IMR-90 (cell line): ENCODE measurements at regions not wholly inside any gene's neighbourhood (a gene's known extent, or its start where the extent isn't known, plus 50 kb on each side); places are given as distances from the start of the nearest gene placed in this dataset.

Experiments used
- ATAC-seq: fragments of 200-7000 bp; cut with Tn5 transposase; 2 replicates; pipeline ENCODE4 v1.9.1; 2020; ENCODE audit warnings: low read depth, mild to moderate bottlenecking, moderate library complexity
- BruUV-seq: library from RNA; stranded (reverse); fragments of 400-500 nt; replicated peaks from 2 replicates; lab custom pipeline; 2021; lab: Mats Ljungman, UMichigan
- CTCF ChIA-PET: fragments of 300-600 bp; formaldehyde crosslinking; extraction: SDS; loops from one replicate; lab custom pipeline; 2021; ENCODE audit warnings: antibody characterized with exemption; lab: Yijun Ruan, JAX
- POLR2A ChIA-PET: fragments of 300-600 bp; sonication (Branson Sonifier 250); formaldehyde crosslinking; loops from one replicate; lab custom pipeline; 2022; ENCODE audit warnings: antibody characterized with exemption; ENCODE audit not compliant: unreplicated experiment; lab: Charles Lee
- DNase-seq: peaks from one replicate; pipeline ENCODE4 v3.0.0; 2013
- H2AFZ ChIP-seq: replicated peaks from 2 replicates; pipeline ENCODE3; 2013; ENCODE audit warnings: low read length, mild to moderate bottlenecking; ENCODE audit not compliant: poor library complexity
- H2AK5ac ChIP-seq: 2 replicates; pipeline ENCODE4 v1.6.1; 2013; ENCODE audit warnings: low read depth, low read length, inconsistent platforms
- H2AK9ac ChIP-seq: replicated peaks from 2 replicates; pipeline ENCODE3; 2013; ENCODE audit warnings: mild to moderate bottlenecking, low read depth, low read length, moderate library complexity; ENCODE audit not compliant: poor library complexity
- H2BK120ac ChIP-seq: 2 replicates; pipeline ENCODE4 v1.6.1; 2013; ENCODE audit warnings: low read depth, low read length, inconsistent platforms
- H2BK15ac ChIP-seq: 3 replicates; pipeline ENCODE4 v1.6.1; 2013; ENCODE audit warnings: low read depth, low read length, inconsistent platforms
- H2BK20ac ChIP-seq: 2 replicates; pipeline ENCODE4 v1.6.1; 2013; ENCODE audit warnings: low read depth, mild to moderate bottlenecking, inconsistent platforms, low read length, moderate library complexity
- H2BK5ac ChIP-seq: 2 replicates; pipeline ENCODE4 v1.6.1; 2013; ENCODE audit warnings: mild to moderate bottlenecking, low read depth, low read length, inconsistent platforms; ENCODE audit not compliant: poor library complexity, severe bottlenecking
- H3K14ac ChIP-seq: replicated peaks from 2 replicates; pipeline ENCODE4 v1.6.1; 2013; ENCODE audit warnings: low read depth, low read length, inconsistent platforms
- H3K18ac ChIP-seq: 2 replicates; pipeline ENCODE4 v1.6.1; 2013; ENCODE audit warnings: low read depth, low read length, control low read depth
- H3K23ac ChIP-seq: 2 replicates; pipeline ENCODE4 v1.6.1; 2013; ENCODE audit warnings: low read depth, low read length, inconsistent platforms
- H3K27ac ChIP-seq: 2 replicates; pipeline ENCODE4 v1.5.1; 2013; ENCODE audit warnings: mild to moderate bottlenecking, control low read depth, low read length; ENCODE audit not compliant: insufficient read depth
- H3K27me3 ChIP-seq: 2 replicates; pipeline ENCODE4 v1.6.1; 2013; ENCODE audit warnings: low read length; ENCODE audit not compliant: control insufficient read depth, insufficient read depth
- H3K36me3 ChIP-seq: 2 replicates; pipeline ENCODE4 v1.6.1; 2013; ENCODE audit warnings: low read length, mixed read lengths; ENCODE audit not compliant: control insufficient read depth, insufficient read depth
- H3K4ac ChIP-seq: 2 replicates; pipeline ENCODE4 v1.6.1; 2013; ENCODE audit warnings: low read depth, low read length, inconsistent platforms
- H3K4me1 ChIP-seq: 2 replicates; pipeline ENCODE4 v1.6.1; 2013; ENCODE audit warnings: low read length, mixed read lengths; ENCODE audit not compliant: control insufficient read depth, insufficient read depth
- H3K4me2 ChIP-seq: 2 replicates; pipeline ENCODE4 v1.6.1; 2013; ENCODE audit warnings: low read depth, mild to moderate bottlenecking, control low read depth, low read length, moderate library complexity
- H3K4me3 ChIP-seq: 2 replicates; pipeline ENCODE4 v1.5.1; 2013; ENCODE audit warnings: low read depth, mild to moderate bottlenecking, control low read depth, low read length, moderate library complexity; ENCODE audit not compliant: insufficient read depth
- H3K56ac ChIP-seq: 2 replicates; pipeline ENCODE4 v1.6.1; 2013; ENCODE audit warnings: low read length, inconsistent platforms; ENCODE audit not compliant: insufficient read depth; ENCODE audit errors: extremely low read depth
- H3K79me1 ChIP-seq, 2 experiments: 2 replicates each; pipeline ENCODE4 v1.6.1; 2013; ENCODE audit warnings: low read length in 2 of 2, inconsistent platforms in 1 of 2, low read depth in 1 of 2
- H3K9ac ChIP-seq: 2 replicates; pipeline ENCODE4 v1.6.1; 2013; ENCODE audit warnings: low read depth, low read length, control low read depth
- H3K9me1 ChIP-seq: 2 replicates; pipeline ENCODE4 v1.6.1; 2013; ENCODE audit warnings: low read length, inconsistent platforms; ENCODE audit not compliant: insufficient read depth
- H3K9me3 ChIP-seq: 2 replicates; pipeline ENCODE4 v1.6.1; 2013; ENCODE audit warnings: low read length; ENCODE audit not compliant: control insufficient read depth, insufficient read depth
- H4K20me1 ChIP-seq: 2 replicates; pipeline ENCODE4 v1.6.1; 2013; ENCODE audit warnings: low read length, inconsistent platforms; ENCODE audit not compliant: insufficient read depth
- H4K5ac ChIP-seq: 2 replicates; pipeline ENCODE4 v1.6.1; 2013; ENCODE audit warnings: mild to moderate bottlenecking, low read depth, low read length, control low read depth
- H4K8ac ChIP-seq, 2 experiments: 2 replicates each; pipeline ENCODE4 v1.6.1; 2013; ENCODE audit warnings: low read depth in 2 of 2, low read length in 2 of 2, control low read depth in 1 of 2, inconsistent platforms in 1 of 2
- H4K91ac ChIP-seq: 2 replicates; pipeline ENCODE4 v1.6.1; 2013; ENCODE audit warnings: low read depth, low read length, inconsistent platforms; ENCODE audit not compliant: insufficient read depth
- FOS ChIP-seq: fragments of 150-350 bp; IDR thresholded peaks from 2 replicates; pipeline ENCODE4 v1.6.1; 2016; ENCODE audit warnings: low read depth, low read length
- MAFK ChIP-seq: IDR thresholded peaks from 2 replicates; pipeline ENCODE4 v1.6.1; 2012; ENCODE audit warnings: low read depth, low read length, improper control_type of control experiment
- RAD21 ChIP-seq: IDR thresholded peaks from 2 replicates; pipeline ENCODE4 v1.6.1; 2012; ENCODE audit warnings: low read length, improper control_type of control experiment
- RCOR1 ChIP-seq: IDR thresholded peaks from 2 replicates; pipeline ENCODE4 v1.6.1; 2012; ENCODE audit warnings: mild to moderate bottlenecking, low read length, improper control_type of control experiment; ENCODE audit not compliant: insufficient replicate concordance
- RFX5 ChIP-seq: IDR thresholded peaks from 2 replicates; pipeline ENCODE4 v1.8.0; 2012; ENCODE audit warnings: low read depth, mild to moderate bottlenecking, low read length, moderate library complexity
- WGBS, 2 experiments: methylation state at CpG; one replicate each; pipeline versions ENCODE4 v1.1.5 to v1.1.7; 2013; ENCODE audit warnings: missing lambda C conversion rate in 2 of 2; ENCODE audit not compliant: insufficient read length in 1 of 2; ENCODE audit errors: extremely low coverage in 2 of 2; 5-methylcytosine and 5-hydroxymethylcytosine counted together
- dilution Hi-C: fragments of 300-500 bp; cut with HindIII; formaldehyde crosslinking; loops from one replicate; pipeline ENCODE4 v1.14.3; 2018; ENCODE audit warnings: low sequenced_read_pairs; ENCODE audit not compliant: unreplicated experiment
- in situ Hi-C: fragments of 300-500 bp; cut with MboI; formaldehyde crosslinking; loops from 3 replicates; pipeline ENCODE4 v1.14.3; 2019; ENCODE audit warnings: low sequenced_read_pairs, inconsistent platforms, mixed read lengths
- intact Hi-C: fragments of 100-400 bp; cut with micrococcal nuclease; formaldehyde crosslinking; loops from 2 replicates; pipeline ENCODE4 v1.10.0; 2022
- TF ChIP-seq, protein P1 (sequence below): conservative IDR thresholded peaks from 2 replicates; pipeline ENCODE4 v1.5.1; 2012; ENCODE audit warnings: mild to moderate bottlenecking, low read depth, low read length, improper control_type of control experiment
- TF ChIP-seq, protein P2 (sequence below): fragments of 150-350 bp; IDR thresholded peaks from 2 replicates; pipeline ENCODE4 v1.6.1; 2016; ENCODE audit warnings: low read depth, mild to moderate bottlenecking, low read length, moderate library complexity, borderline replicate concordance

DNA sequence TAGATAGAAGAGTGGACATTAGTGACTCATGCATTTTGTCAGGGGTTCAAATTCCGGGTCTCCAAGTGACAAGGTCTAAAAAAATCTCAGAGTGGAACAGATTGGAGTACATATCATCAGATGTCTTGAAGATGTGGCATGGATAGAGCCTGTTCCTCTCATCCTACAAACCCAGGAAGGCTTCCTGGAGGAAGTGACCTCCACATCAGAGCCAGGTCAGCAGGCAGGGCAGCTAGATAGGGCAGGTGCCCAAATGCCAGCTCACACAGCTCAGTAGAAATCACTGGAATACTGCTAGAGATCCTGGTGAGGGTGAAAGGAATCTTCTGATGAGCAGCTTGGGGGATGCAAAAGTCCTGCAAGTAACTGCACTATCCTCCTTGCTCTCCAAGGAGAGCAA is 196.6 kb upstream of the SDK2 start:
- no peak overlapping the region for H2BK15ac ChIP-seq
- no peak overlapping the region for H4K91ac ChIP-seq
- no peaks in the 10 kb centered on the region for H4K20me1 ChIP-seq
- DNase-seq, result no peak
- H3K4ac ChIP-seq, result no peak overlapping the region
- H3K4me2 ChIP-seq, result no peak overlapping the region
- ChIA-PET POLR2A (no interaction called here), CTCF (no interaction called here)
- no peak overlapping the region for H2AFZ ChIP-seq
- in situ Hi-C loops, result no loop called here
- BruUV-seq, result no TSS peak
- no CpG with 5 or more reads among the region's 1 CpG for WGBS, 2 experiments
- no peak overlapping the region for H2BK20ac ChIP-seq
- H4K8ac ChIP-seq, result no peak overlapping the region
- peaks cover 43% of the 10 kb centered on the region for H3K9me3 ChIP-seq
- no peak overlapping the region for H2AK5ac ChIP-seq
- no peak overlapping the region for H3K14ac ChIP-seq
- H3K27me3 ChIP-seq, result no peaks in the 10 kb centered on the region
- H3K36me3 ChIP-seq, result no peaks in the 10 kb centered on the region
- H2BK5ac ChIP-seq, result no peak overlapping the region
- no peak overlapping the region for H3K9ac ChIP-seq
- H3K79me1 ChIP-seq, result no peaks in the 10 kb centered on the region
- H4K5ac ChIP-seq, result no peak overlapping the region
- no peak overlapping the region for H3K18ac ChIP-seq
- H2AK9ac ChIP-seq, result no peak overlapping the region
- H3K56ac ChIP-seq, result no peak overlapping the region
- ATAC-seq, result no peak
- H2BK120ac ChIP-seq, result no peak overlapping the region
- no peak for TF ChIP-seq RCOR1
- TF ChIP-seq, protein P1, sequence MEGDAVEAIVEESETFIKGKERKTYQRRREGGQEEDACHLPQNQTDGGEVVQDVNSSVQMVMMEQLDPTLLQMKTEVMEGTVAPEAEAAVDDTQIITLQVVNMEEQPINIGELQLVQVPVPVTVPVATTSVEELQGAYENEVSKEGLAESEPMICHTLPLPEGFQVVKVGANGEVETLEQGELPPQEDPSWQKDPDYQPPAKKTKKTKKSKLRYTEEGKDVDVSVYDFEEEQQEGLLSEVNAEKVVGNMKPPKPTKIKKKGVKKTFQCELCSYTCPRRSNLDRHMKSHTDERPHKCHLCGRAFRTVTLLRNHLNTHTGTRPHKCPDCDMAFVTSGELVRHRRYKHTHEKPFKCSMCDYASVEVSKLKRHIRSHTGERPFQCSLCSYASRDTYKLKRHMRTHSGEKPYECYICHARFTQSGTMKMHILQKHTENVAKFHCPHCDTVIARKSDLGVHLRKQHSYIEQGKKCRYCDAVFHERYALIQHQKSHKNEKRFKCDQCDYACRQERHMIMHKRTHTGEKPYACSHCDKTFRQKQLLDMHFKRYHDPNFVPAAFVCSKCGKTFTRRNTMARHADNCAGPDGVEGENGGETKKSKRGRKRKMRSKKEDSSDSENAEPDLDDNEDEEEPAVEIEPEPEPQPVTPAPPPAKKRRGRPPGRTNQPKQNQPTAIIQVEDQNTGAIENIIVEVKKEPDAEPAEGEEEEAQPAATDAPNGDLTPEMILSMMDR, result no peak
- TF ChIP-seq, protein P2, sequence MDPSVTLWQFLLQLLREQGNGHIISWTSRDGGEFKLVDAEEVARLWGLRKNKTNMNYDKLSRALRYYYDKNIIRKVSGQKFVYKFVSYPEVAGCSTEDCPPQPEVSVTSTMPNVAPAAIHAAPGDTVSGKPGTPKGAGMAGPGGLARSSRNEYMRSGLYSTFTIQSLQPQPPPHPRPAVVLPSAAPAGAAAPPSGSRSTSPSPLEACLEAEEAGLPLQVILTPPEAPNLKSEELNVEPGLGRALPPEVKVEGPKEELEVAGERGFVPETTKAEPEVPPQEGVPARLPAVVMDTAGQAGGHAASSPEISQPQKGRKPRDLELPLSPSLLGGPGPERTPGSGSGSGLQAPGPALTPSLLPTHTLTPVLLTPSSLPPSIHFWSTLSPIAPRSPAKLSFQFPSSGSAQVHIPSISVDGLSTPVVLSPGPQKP, result no peak
- TF ChIP-seq RFX5, result no peak
- no peak for TF ChIP-seq FOS
- TF ChIP-seq RAD21, result no peak
- TF ChIP-seq MAFK, result no peak
- H3K4me3 ChIP-seq, result no peak overlapping the region
- no peaks in the 10 kb centered on the region for H3K9me1 ChIP-seq
- dilution Hi-C loops, result no loop called here
- intact Hi-C loops, result no loop called here
- H3K23ac ChIP-seq, result no peak overlapping the region
- H3K4me1 ChIP-seq, result no peaks in the 10 kb centered on the region
- no peak overlapping the region for H3K27ac ChIP-seq
